GM19043 (cell line): ENCODE measurements at regions not wholly inside any gene's neighbourhood (a gene's known extent, or its start where the extent isn't known, plus 50 kb on each side); places are given as distances from the start of the nearest gene placed in this dataset.
A peak's percentile ranks its signal among the peaks of the same experiment; 100 is the strongest.

Experiments
- ATAC-seq: cut with Tn5 transposase; IDR thresholded peaks from one replicate; pipeline ENCODE4 v1.9.1; 2021; ENCODE audit warnings: low read depth; ENCODE audit not compliant: unreplicated experiment

DNA sequence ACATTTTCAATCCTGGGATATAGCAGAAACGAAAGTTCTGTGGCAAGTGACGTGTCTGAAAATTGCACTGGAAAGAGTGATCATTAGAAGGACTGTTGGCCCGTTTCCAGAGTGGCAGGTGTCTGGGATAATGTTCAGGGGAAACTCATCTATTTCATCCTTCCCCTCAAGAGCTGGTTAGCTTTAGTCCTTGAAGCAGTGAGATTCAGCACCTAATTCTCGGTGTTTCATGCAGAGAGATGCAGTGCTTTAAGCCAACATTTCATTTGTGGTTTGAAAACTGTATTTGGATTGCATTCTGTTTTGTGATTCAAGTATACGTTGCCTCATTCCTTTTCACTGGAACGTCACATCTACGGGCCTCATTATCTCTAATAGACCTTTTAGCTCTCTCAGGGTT is 205.0 kb upstream of the RAG2 start:
- ATAC-seq, result no peak

DNA sequence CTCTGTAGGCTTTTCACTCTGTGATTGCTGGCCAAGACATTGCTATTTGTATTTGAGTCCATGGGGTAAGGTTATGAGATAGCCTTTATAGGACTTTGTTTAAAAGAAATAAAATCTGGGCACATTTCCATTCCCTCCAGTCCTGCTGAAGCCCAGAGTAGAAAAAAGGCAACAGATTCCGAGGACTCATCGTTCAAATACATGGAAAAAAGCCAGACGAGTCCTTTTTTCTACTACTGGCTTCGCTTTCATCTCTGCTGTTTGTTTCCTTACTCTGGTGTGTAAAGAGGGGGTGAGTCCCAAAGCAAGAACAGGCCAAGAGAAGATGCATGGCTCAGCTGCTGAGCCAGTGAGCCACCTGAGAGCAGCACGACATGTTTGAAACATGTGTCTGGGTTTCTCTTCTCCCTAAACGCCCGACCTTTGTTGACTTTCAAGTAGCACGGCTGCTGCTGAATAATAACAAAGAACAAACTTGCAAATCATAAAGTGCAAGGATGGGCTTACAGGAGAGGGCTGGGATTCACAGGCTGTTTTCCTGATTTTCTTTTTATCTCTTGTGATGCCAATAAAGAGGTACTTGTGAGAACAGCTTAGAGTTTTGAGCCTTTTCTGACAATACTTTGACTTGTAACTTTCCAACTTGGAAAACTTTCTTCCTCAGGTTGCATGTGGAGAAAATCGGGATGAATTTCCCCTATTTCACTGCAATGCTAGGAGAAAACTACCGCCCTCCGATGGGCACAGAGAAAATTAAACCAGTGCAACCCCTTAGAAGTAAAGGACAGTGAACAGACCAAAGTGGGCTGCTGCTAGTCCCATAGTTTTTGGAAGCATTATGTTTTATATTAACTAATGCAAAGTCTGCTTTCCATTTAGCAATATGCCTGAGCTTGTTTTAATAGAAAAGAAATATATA is 195.2 kb upstream of the RAG2 start:
- ATAC-seq, result no peak

DNA sequence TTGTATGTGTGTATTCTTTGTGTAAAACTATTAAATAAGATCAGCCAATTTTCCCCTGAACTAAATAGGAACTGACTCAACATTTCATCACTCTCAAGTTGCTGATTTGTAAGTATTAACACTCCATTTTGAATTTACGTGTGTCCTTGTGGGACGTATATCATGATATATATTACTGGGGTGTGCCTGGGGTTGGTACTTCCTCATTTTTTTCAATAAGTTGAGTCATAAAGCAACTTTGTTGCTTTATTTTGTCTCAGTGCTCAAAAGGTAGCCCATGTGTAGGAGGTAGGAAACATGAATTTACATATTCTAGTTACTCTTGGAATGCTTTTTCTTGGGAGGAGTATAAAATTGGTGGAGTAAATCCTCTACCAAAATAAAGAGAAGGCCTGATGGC is 193.9 kb upstream of the RAG2 start:
- ATAC-seq, result no peak

DNA sequence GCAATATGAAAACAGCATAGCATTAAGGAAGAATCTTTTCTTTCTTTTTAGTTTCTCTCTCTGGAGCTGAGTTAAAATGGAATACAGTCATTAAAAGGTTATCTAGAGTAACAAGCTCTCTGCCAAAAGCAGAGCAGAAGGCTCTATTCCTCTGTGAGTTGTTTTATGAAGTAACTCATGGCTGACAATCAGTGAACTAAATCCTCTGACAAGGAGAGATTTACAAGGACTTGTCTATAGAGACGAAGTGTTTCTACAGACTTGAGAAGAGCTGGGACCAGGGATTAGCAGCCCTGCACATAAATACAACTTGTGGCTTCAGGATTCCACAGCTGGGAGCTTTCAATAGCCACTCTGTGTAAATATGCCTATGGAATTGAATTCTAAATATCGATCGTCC is 192.5 kb upstream of the RAG2 start:
- ATAC-seq, result no peak

DNA sequence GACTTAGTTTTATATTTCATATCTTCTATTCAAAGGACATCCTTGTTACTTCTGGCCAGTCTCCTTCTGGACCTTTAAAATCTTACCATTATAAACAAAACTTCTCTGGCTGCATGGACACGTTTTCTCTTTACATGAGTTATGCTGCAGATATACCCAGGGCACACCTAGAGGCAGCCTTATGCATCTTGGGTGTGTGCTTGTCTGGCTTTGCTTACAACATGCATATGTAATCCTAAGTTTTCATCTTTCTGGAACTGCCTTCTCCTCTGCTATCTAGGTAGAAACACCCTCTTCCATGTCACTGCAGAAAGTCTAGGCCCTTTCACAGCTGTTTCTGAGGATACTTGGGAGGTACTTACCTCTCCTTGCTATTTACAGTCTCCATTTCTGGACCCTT is 185.8 kb upstream of the RAG2 start:
- ATAC-seq, result no peak

DNA sequence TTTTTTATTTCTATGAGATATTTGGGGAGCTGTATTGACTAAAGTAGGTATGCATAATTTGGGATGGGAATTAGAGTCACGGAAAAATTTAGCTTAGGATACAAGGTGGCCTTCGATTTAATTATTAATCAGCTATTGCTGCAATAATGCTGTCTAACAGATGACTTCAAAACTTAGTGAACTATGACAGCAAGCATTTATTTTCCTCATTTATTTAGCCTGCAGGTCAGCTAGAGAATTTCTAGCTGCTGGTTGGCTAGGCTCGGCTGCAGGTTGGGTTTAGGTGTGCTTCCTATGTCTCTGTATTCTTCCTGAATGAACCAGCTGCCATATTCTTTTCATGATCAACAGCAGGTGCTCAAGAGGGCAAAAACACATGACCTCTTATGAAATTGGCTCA is 181.8 kb upstream of the RAG2 start:
- no peak for ATAC-seq

DNA sequence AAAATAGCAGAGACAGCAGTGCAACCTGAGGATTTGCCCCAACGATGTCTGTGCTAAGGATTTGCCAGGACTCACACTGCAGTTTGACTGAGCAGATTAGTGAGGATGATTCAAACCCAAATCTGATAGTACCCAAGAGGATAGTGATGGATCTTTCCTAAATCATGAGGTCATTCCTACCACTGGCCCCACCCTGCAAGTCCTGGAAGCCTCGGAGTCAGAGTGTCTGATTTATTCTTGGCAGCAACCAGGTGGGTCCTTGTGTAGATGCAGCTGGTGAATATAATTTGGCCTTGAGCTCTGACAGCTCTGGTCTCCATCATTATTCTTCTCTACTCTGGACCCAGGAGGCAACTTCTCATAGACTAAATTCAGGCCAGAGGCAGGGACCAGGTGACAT is 179.3 kb upstream of the RAG2 start:
- no peak for ATAC-seq

DNA sequence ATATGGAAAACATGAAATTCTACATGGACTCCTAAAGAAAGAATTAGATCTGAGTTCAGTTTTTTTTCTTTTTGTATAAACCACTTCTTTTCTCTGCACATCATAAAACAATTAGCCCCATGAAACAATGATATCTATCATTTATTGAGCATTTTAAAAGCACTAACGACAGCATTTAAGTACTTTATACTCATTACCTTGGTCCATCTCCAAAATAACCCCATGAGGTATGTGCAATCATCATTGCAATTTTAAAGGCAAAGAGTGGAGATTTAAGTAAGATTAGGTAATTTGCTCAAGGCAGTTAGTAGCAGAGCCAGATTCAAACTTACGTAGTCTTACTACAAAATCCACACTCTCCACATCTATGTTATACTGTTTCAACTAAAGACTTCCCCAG is 177.7 kb upstream of the RAG2 start:
- ATAC-seq, result no peak

DNA sequence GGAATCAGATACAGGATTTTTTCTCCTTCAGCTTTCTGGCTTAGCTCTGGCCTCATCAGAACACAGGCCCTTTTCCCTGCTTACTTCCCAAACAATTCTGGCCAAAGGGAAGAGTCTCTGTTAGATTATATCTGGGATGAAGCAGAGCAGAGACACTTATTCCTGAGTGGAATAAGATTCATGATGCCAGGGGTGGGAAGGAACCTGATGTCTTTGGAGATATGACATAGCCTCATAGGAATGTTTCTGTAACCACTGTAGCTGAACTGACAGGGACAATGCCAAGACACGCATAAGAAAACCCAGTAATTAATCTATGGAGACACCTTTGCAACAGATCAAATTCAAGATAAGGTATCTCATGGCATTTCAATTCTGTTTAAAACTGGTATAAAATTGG is 177.1 kb upstream of the RAG2 start:
- no peak for ATAC-seq

DNA sequence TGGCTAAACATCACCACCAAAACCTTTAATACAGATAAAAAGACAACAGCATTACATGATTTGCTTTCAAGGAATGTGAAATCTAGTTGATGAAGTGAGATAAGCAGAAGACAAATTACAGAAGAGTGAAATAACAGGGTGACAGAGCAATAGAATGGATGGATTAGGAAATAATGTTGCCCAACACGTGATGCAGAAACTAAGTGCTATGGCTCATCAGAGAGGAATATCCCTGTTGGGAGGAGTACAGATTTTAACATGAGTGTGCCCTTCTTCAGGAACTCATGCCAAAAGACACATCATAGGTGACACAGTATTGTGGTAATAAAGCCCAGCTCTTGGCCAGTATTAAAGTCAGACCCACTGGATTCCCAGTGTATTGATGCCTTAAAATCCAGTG is 176.6 kb upstream of the RAG2 start:
- no peak for ATAC-seq

DNA sequence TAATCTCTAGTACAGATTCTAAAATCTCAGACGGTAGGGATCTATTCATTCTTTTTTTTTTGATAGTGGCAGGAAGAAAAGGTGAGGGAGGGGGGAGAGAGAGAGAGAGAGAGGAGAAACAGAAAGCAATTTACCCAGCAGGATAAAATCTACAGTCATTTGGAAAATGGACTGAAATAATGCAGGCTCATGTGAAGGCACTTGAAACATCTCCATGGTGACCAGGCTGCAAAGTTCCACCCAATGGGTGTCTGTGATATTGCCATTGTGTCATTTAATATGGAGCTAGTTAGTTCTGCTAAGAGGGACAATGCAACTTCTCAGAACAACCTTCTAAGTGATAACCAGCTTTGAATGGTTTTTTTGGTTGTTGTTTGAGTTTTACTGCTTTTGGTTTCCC is 165.2 kb upstream of the RAG2 start:
- ATAC-seq, result no peak

DNA sequence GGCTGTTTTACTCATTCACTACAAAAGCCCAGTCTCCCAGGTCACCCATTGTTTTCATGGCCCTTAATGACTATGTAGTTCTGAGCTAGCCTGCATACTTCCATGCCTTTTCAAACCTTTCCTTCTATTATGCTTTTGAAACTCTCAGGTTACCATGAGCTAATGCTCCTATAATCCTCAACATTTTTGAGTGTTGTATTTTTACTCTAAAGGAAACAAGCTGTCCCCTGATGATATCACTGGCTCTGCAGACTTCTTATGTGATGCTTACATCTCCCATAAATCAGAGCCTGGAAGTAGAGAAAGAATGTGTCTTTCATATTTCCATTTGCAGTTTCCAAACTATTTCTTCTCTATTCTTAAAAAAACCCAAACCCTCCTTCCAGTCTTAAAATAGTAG is 159.0 kb upstream of the RAG2 start:
- no peak for ATAC-seq

DNA sequence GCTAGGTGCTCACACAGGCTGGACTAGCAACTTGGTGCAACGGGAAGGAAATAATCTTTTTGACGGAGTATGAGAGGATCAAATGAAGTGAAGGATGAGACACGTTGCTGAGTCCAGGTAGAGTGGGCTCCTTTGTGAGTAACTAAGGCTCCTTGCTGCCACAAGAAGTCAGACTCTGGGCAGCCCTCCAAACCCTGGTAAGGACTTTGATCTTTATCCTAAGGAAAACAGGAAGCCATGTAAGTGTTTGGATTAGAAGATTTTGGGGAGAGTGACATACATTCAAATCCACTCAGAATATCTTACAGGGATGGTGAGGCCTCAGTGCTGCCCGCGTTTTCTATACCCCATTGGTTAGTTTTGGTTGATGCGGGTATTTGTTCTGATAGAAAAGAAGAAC is 155.9 kb upstream of the RAG2 start:
- ATAC-seq, result no peak

DNA sequence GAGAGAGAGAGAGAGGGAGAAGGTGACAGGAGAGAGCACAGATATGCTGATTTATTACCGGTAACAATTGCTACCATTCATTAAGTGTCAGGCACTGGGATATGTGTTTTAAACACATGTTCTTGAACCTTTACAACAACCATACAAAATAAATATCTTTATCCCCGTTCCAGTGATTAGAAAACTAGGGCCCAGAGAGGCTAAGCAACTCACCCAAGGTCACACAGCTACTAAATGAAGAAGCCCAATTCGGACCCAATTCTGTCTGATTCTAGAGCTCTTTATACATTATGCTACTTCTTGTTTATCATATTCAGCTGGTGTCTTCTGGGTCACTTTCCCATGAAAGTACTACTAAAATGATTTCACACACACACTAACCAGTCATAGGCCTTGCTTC is 154.0 kb upstream of the RAG2 start:
- no peak for ATAC-seq

DNA sequence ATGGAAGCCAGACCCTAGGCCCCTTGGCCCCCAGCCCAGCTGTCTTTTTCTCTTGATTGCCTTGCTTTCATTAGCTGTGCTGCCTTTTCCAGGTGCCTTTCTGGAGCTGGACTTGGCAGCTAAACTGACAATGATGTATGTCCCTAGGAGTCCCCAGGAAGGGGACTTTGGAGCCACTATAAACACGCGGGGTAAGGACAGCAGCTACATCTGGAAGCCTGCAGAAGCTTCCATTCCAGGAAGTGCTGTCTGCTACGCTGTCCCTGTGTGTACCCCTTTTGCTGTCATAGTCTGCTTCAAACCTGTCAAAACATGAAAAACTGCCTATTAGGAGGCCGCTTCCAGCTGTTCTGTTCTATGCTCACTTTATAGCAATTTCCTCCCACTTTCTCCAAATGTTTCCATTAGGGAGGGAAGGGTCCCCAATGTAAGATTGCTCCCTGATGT is 153.3 kb upstream of the RAG2 start:
- no peak for ATAC-seq

DNA sequence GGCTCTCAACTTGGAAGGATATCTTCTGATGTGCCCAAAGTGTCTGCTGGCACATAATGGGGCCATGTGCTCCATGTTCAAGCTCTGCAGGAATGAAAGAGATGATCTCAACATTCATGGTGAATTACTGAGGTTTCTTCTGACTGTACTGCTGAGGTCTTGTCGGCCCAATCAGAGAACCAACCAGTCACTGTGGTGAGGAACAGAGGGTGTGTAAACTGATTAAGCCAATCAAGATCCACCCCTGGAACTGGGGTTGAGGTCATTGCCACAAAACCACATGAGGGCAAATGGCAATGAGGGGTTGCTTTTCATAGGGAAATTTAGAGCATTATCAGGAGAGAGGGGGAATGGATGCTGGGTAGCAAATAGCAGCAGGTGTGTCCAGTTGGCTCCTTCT is 152.3 kb upstream of the RAG2 start:
- ATAC-seq, result no peak

DNA sequence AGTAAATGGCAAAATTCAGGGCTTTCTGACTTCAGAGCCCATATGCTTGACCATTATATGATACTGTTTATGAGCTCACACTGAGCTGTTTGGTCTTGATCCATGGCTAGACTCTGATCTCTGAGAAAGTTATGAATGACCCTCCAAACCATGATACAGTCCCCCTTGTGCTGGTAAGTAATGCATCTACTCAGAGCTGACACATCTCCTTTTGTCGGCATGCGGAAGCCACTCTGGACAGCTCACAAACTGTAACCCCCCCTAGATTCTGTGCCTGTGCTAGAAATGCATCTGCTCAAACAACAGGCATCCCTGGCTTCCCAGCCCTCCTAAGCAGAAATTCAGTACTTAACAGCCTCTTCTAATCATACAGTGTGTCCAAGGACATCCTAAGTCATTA is 150.8 kb upstream of the RAG2 start:
- no peak for ATAC-seq

DNA sequence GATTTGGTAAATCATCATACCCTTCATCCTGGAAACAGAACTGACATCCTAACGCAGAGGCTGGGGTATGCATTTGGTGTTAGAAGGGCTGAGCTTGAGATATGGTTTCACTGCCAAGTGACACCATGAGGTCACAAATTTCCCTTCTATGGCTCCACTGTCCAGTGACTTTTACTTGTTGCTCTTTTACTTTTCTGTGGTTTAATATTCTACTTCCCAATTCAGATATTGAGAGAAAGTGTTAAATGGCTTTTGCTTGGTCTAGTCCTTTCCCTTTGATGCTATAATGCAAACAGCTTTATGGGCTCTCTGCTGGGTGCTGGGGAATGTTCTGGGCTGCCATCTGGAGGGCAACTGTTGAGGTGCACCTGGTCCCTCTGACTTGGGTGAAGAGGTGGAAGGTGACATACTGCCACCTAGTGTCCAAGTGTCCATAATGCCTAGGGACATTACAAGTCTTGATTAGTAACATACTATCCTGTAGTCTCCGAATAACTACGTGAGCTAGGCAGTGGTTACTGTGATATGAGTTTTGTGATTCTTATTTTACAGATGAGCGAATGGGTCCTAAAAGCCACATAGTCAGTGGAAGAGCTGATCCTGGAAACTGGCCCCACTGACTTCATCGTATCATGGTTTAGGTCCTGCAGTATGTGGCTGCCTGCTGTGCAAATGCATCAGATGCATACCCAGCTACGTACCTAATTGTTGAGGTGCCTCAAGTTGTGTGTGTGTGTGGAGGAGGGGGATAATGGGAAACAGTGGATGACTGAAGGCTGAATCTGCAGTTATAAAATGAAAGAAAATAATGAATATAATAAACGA is 149.1 kb upstream of the RAG2 start:
- ATAC-seq, result peak; percentile 90

DNA sequence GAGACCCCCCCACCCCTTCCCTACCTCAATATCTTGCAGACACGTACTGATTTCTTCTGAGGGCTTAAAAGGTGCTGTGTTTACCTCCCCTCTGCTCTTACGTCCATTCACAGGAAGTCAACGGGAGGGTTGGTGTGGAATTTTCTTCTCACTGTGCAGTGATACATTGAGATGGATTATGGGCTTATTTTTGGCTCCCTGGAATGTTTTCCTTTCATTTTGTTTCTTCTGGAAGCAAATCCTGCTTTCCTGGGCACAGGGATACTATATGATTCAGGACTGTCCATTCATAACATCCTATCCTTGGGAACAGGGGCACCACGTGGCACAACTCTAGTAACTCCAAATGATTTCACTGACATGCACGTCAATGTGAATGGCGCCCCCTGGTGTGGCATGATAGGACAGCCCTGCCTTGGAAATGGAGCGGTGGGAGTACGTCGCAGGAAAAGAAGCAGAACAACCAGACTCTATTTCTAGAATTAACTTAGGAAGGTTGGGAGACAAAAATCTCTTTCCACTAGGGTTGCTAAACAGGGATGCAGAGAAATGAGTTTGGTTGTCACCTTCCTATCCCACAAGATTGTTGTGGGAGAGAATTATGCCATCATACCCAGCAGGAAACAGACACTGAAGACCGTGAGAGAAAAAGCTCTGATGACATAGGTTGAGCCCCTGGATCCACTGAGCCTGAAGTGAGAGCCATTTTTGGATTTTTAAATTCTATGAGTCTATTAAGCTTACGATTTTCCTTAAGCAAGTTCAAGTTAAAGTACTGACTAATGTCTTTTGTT is 146.5 kb upstream of the RAG2 start:
- no peak for ATAC-seq

DNA sequence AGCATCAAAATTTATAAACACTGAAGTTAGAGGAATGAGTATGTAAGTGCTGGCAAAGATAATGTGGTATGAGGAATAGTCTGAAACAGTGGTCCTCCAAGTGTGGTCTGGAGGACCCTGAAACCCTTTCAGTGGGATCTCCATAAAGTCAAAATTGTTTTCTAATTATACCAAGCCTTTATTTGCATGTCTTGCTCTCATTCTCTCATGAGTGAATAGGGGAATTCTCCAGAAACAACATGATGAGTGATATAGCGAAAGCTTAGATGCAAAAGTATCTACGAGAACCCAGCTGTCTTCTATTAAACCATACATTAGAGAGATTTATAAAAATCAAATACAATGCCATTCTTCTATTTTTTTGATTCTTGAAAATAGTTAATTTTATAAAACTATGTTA is 145.0 kb upstream of the RAG2 start:
- ATAC-seq, result peak; percentile 41

DNA sequence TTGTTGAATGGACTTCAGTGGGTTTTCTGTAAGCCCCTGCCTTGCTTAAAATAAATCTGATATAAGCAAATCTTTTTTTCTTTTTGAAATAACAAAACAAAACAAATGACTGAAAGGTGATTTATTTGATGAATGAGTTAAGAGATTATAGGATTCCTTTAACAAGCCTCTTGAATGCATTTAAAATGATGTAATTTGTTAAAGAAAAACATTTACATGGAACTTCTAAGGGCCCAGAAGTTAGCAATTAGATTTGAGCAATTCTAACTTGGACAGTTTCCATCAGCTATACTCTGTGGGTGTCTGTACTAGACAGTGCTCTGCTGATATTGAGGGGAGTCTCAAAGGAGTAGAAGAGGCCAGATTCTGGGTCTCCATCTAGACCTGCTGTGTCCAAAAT is 143.5 kb upstream of the RAG2 start:
- ATAC-seq, result no peak
